ENCODE measurements at regions not wholly inside any gene's neighbourhood (a gene's known extent, or its start where the extent isn't known, plus 50 kb on each side); places are given as distances from the start of the nearest gene placed in this dataset.

GRCh38 chr5:146944764-146945616 lies 66.4 kb upstream of the PPP2R2B start:
- dilution Hi-C loops (cut with MboI; ENCODE audit: extremely low pct_ligation_motif_present, low sequenced_read_pairs): no loop called here
- TF ChIP-seq EZH2 (IDR thresholded peaks at IDR 0.05; ENCODE audit: low read length) (no peak), CTCF (optimal IDR thresholded peaks at IDR 0.05 in 1 of 3, IDR thresholded peaks at IDR 0.05 in 1 of 3, conservative IDR thresholded peaks at IDR 0.05 in 1 of 3; ENCODE audit: extremely low read depth in 1 of 3, insufficient read depth in 2 of 3, low read length in 3 of 3) (no peak)
- Histone ChIP-seq H2AFZ (ENCODE audit: control insufficient read depth, low read length) (no peak overlapping the region), H3K9ac (ENCODE audit: control insufficient read depth, extremely low read depth, insufficient read depth, low read length) (no peak overlapping the region), H4K20me1 (ENCODE audit: control insufficient read depth, extremely low read depth, insufficient read depth, low read length) (no peaks in the 10 kb centered on the region), H3K9me3 (ENCODE audit: control insufficient read depth, low read depth, low read length) (no peaks in the 10 kb centered on the region), H3K27me3 (ENCODE audit: control insufficient read depth, extremely low read depth, insufficient read depth, low read length) (no peaks in the 10 kb centered on the region), H3K4me2 (ENCODE audit: control insufficient read depth, extremely low read depth, insufficient read depth, low read depth, low read length) (no peak overlapping the region), H3K36me3 (ENCODE audit: control insufficient read depth in 2 of 2, extremely low read depth in 1 of 2, insufficient read depth in 2 of 2, low read length in 2 of 2) (no peaks in the 10 kb centered on the region), H3K4me3 (ENCODE audit: control insufficient read depth in 2 of 3, extremely low read depth in 1 of 3, insufficient read depth in 2 of 3, low read depth in 1 of 3, low read length in 3 of 3) (no peak overlapping the region), H3K79me2 (ENCODE audit: control insufficient read depth, insufficient read depth, low read length) (no peaks in the 10 kb centered on the region), H3K27ac (ENCODE audit: control insufficient read depth, insufficient read depth, low read length) (no peak overlapping the region), H3K4me1 (ENCODE audit: control insufficient read depth, extremely low read depth, insufficient read depth, low read length) (no peaks in the 10 kb centered on the region), H3K9me1 (ENCODE audit: control insufficient read depth, extremely low read depth, insufficient read depth, low read length) (no peaks in the 10 kb centered on the region)
- no peak for FAIRE-seq
- DNase-seq (ENCODE audit: low read depth, low spot score): no peak

- DNase-seq (ENCODE audit: low read depth, low spot score) (no peak), FAIRE-seq (no peak)
- Histone ChIP-seq H3K4me3 (ENCODE audit: control insufficient read depth in 2 of 3, extremely low read depth in 1 of 3, insufficient read depth in 2 of 3, low read depth in 1 of 3, low read length in 3 of 3) (no peak overlapping the region), H3K4me1 (ENCODE audit: control insufficient read depth, extremely low read depth, insufficient read depth, low read length) (no peaks in the 10 kb centered on the region), H3K27ac (ENCODE audit: control insufficient read depth, insufficient read depth, low read length) (no peak overlapping the region), H3K9me3 (ENCODE audit: control insufficient read depth, low read depth, low read length) (no peaks in the 10 kb centered on the region), H3K9me1 (ENCODE audit: control insufficient read depth, extremely low read depth, insufficient read depth, low read length) (no peaks in the 10 kb centered on the region), H3K79me2 (ENCODE audit: control insufficient read depth, insufficient read depth, low read length) (no peaks in the 10 kb centered on the region), H3K36me3 (ENCODE audit: control insufficient read depth in 2 of 2, extremely low read depth in 1 of 2, insufficient read depth in 2 of 2, low read length in 2 of 2) (no peaks in the 10 kb centered on the region), H4K20me1 (ENCODE audit: control insufficient read depth, extremely low read depth, insufficient read depth, low read length) (no peaks in the 10 kb centered on the region), H2AFZ (ENCODE audit: control insufficient read depth, low read length) (no peak overlapping the region), H3K27me3 (ENCODE audit: control insufficient read depth, extremely low read depth, insufficient read depth, low read length) (no peaks in the 10 kb centered on the region), H3K4me2 (ENCODE audit: control insufficient read depth, extremely low read depth, insufficient read depth, low read depth, low read length) (no peak overlapping the region), H3K9ac (ENCODE audit: control insufficient read depth, extremely low read depth, insufficient read depth, low read length) (no peak overlapping the region)
- TF ChIP-seq CTCF (optimal IDR thresholded peaks at IDR 0.05 in 1 of 3, IDR thresholded peaks at IDR 0.05 in 1 of 3, conservative IDR thresholded peaks at IDR 0.05 in 1 of 3; ENCODE audit: extremely low read depth in 1 of 3, insufficient read depth in 2 of 3, low read length in 3 of 3): no peak
- dilution Hi-C loops (cut with MboI; ENCODE audit: extremely low pct_ligation_motif_present, low sequenced_read_pairs): no loop called here
Measured at GRCh38 chr5:146945617-146946084, 67.1 kb upstream of the PPP2R2B start.
